Activated T-helper 9 cell treated with anti-CD3 and anti-CD28 coated beads, Interleukin-2, amount 50 U/mL, for 16 hours (primary cell): ENCODE measurements at regions not wholly inside any gene's neighbourhood (a gene's known extent, or its start where the extent isn't known, plus 50 kb on each side); places are given as distances from the start of the nearest gene placed in this dataset.
"Not testable (repeated sequence)": the region's sequence is repeated elsewhere in the genome, so short reads cannot be mapped to it uniquely, and the experiment has no call there.

ENCODE experiments used
- DNase-seq: peaks from one replicate; pipeline ENCODE4 v3.0.0-alpha.2; 2020; ENCODE audit warnings: low read depth

DNA sequence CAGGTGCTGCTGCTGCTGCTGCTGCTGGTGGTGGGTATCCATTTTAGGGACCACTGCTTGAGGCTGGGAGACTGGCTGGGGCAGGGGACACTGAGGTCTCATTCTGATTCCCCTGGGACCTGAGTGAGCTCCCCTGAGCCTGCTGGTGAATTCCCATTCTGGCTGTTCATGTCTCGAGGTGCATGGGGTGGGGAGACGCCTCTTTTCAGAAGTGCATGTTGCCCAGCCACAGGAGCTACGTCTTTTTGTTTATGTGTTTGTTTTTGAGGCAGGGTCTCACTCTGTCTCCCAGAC, 133.4 kb downstream of the RHOU start:
- no peak for DNase-seq

- no peak for DNase-seq
These were observed 134.1 kb downstream of the RHOU start for GRCh38 chr1:228869312-228869824.

DNA sequence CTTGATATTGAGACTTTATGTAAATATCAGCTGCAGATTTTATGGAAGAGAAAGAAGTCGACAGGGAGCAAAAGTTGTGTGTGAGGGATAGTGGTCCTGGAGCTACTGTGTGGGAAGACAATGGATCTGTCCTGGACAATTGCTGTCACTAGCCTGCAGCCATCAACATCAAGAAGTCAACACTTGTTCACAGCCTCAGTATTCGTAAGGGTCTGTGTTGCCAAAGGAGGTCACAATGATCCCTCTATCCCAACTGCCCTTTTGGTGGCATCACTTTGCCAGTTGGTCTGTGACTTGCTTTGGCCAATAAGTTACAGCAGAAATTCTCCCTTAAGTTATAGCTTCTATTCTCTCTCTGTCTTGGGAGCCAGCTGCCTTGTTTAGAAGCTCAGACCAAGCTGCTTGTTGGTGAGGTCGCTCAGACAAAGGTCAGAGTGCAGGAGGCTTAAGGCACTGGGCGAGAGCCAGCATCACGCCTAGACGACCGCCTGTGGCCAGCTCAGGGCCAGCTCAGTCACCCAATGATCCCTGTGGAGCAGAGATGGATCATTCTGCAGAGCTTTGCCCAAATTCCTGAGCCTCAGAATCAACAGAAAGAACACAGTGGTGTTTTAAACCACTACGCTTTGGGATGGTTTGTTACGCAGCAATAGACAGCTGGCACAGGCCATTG, 134.9 kb downstream of the RHOU start:
- no peak for DNase-seq

DNA sequence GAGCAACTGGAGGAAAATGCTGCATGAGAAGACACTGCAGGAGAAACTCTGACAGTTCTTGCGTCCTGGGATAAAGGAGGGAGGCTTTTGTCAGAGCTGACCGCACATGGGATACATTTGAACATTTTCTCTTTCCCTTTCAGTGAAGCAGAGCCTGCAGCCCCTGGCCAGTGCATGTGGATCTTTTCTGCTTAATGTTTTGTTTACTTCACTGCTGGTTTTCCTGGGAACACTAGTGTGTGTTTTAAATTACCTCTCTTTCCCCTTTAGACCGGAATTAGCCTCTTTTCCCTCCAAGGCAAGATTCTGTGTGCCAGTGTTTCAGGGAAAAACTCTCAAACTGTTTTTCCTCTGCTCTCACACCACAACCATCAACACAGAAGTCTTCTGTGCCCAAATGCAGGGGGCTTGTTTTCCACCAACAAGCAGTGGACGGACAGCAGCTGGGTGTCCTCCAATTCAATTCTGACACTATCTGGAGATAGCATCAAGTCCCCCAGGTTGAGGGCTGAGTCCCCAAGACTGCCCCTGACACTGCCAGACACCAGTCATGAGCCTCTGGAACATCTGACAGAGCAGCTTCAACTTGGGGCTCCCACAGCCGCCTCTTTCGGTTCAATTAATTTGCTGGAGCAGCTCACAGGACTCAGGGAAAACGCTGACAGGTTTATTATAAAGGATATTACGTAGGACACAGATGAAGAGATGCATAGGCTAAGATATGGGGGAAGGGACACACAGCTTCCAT, 136.2 kb downstream of the RHOU start:
- DNase-seq = no peak

- DNase-seq = no peak
These were observed 136.8 kb downstream of the RHOU start for GRCh38 chr1:228872080-228872479.

GRCh38 chr1:228873709-228874108, 138.4 kb downstream of the RHOU start:
- DNase-seq = no peak

GRCh38 chr1:228875741-228876140, 140.5 kb downstream of the RHOU start:
- DNase-seq = no peak

DNA sequence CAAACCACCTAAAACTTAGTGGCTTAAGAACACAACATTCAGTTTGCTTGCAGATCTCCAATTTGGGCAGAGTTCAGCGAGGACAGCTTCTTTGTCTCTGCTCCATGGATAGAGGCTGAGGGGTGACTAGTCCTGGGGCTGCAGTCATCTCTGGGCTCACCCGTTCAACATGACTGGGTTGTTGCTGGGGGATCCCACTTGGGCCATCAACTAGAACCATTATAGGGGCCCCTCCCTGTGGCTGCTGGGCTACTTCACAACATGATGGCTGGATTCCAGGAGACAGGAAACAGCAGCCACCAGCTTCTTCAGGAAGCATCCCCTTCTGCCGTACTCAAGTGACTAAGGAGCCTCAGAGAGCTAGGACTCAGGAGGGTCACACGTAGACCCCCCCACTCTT, 140.9 kb downstream of the RHOU start:
- DNase-seq = no peak

DNA sequence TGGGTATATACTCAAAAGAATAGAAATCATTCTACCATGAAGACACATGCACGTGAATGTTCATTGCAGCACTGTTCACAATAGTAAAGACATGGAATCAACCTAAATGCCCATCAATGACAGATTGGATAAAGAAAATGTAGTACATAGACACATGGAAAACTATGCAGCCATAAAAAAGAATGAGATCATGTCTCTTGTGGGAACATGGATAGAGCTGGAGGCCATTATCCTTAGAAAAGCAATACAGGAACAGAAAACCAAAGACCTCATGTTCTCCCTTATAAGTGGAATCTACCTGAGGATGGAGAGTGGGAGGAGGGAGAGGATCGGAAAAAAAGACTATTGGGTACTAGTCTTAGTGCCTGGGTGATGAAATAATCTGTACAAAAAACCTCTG, 143.9 kb downstream of the RHOU start:
- no peak for DNase-seq

DNA sequence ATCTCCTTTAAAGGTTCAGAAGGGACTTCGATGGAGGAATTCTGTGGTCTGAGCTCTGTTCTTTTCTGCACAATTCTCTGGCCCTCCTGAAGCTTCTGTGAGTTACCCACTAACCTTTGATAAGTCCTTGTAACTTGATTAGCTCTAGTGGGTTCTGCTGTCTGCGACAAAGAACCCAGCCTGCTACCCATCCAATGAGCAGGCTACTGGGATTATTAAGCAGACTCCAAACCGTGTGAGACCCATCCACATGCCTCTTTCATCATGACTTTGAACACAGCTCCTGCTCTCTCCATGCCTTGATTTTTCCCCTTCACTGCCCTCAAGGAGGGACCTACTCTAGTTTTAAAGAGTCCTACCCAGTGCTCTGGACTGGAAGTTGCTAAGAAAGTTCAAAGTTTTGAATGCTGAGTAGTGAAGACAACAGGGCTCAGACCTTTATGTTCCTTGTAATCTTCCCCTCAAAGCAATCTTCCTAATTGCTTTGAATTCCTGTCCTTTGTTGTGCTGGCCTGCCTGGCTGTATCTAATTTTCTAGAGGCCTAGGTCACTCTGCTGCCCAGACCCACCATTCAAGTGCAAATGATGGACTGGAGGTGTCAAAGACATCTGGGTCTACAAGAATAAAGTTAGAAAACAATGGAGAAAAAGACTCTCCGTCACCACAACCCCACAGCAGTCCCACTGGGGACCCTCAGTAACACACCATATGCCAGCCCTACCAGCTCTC, 146.9 kb downstream of the RHOU start:
- DNase-seq = no peak

DNA sequence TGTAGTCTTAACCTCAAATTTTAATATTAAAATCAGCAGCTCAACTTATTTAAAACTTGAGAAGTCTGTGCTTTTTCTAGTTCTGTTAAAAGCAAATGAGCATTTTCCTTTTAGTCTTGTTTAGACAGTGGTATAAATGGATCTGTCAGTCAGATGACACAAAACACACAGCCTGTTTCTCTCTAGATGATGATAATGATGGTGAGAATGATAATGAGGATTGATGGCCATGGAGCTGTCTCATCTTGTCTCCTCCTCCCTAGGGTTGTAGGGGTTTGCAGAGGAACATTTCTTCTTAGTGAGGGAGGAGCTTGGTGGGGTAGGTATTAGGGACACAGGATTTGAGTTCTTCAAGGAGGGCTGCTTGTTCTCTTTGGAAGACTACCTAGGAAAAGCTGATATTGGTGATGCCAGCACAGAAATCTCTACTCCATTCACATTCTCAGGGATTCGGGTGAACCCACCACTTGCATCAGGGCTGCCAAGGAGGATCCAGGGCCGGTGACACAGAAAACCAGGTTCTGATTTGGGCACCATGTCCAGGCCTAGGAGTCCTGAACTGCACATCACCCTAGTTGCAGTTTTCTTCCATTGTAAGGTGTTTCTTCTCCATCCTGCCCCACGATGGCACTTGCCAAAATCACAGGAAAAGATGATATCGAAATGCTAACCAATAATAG, 147.6 kb downstream of the RHOU start:
- DNase-seq = no peak

DNA sequence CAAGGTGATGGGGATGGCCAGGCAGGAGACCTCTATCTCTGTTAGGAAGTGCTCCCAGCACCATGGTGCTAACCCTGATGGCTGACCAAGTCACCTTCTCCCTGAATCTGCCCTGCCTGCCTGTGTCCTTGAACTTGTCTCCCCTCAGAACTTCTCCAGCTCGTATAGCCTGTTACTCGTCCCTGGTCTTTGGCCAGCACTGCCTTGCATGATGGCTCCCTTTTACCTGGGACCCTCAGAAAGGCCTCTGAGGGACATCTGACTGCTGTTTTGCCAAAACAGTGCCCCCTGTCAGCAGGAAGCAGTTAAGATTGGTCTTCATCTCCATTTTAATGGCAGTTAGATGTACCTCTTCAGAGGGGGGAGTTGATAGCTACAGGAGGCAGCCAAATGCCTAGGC, 148.3 kb downstream of the RHOU start:
- DNase-seq = no peak

- DNase-seq = no peak
These were observed 148.9 kb downstream of the RHOU start for GRCh38 chr1:228884196-228884595.

DNA sequence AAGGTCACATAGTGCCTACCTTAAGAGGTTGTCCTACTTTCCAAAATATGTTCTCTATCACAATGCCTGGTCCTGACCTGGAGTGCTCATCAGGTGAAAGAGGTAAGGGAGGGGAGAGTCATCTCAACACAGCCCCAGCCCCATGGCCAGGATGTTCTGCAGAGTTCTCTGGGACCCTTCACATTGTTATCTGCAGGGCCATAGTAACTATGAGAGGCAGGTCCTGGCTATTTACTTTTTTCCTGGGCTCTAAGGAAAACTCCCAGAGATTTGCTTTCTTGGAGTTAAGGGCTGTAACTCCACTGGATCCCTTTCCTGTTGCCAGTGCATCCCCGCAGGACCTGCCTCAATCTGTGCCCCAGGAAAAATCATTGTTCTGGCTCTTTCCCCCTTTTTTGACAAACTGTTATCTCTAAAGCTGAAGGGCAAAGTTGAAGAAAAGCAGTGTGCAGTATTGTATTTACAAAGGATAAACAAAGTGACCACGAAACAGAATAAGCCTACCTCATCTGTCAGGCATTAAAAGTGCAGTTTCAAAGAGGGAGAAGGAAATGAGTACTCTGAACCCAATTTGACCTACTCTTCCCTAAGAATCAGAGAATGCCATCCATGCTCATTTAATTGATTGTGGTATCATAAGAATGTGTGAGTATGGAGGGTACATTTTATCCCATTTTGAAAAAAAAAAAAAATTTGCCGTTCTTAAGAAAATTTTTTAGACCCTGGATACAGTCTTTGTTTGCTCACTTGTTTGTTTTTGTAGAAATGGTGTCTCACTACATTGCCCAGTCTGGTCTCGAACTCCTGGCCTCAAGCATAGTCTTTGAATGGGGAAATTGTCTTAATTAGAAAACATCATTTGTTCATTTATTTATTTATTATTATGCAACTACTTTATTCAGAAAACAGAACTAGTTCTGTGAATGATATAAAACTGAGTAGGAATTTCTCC, 149.6 kb downstream of the RHOU start:
- no peak for DNase-seq

DNA sequence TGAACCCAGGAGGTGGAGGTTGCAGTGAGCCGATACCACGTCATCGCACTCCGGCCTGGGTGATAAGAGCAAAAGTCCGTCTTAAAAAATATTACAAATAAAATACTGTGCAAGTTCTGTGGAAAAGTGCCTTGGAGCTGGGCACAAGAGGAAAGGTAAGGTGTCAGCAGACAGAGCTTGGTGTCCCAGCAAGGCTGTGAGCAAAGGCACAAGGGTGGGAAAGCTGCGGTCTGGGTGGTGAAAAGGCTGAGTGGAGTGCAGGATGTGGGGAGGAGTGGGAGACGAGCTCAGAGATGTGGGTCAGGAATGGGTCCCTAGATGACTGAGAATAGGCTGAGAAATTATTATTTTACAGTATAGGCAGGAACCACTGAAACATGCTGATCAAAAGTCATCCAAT, 150.6 kb downstream of the RHOU start:
- no peak for DNase-seq

DNA sequence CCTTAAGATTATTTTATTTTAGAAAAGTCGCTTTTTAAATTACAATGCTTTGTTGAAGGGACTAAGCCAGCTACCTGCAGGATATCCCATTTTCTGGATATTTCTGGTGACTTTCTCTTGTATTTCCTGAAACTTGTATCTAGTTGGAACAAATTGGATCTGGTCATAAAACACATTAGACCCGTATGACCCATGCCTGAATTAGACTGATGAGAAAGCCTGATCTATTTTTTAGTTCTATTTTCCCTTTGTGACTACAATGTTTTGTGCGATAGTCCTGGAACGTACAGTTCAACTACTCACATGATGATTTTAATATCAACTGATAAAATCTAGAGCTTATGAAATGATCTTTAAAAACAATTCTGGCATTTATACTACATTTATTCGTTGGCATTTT, 151.8 kb downstream of the RHOU start:
- DNase-seq = no peak

DNA sequence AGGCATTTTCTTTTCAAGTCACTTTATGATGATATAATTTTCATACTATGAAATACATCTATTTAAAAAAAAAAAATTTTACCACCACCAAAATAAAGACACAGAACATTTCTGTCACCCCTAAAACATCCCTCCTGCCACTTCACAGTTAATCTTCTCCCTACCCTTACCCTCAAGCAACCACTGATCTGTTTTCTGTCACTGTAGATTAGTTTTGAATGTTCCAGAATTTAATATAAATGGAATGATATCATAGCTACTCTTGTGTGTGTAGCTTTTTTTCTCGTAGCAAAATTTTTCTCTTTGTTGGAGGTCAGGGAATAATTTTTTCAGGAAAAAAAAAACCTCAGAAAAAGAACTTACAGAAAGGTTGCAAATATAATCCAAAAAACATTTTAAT, 152.7 kb downstream of the RHOU start:
- DNase-seq = no peak

DNA sequence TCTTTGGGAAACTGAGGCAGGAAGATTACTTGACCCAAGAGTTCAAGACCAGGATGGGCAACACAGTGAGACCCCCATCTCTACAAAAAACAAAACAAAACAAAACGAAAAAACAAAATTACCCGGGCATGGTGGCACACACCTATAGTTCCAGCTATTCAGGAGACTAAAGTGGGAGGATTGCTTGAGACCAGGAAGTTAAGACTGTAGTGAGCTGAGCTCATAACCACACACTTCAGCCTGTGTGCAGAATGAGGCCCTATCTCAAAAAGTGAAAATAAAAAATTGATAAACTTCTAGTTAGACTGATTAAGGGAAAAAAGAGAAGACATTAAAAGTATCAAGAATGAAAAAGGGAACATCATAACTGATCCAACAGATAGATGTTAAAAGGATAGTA, 154.0 kb downstream of the RHOU start:
- no peak for DNase-seq

- no peak for DNase-seq
These were observed 156.2 kb downstream of the RHOU start for GRCh38 chr1:228891272-228892034.

- not testable (repeated sequence) for DNase-seq
These were observed 156.9 kb downstream of the RHOU start for GRCh38 chr1:228892200-228892599.
